B cell (primary cell): ENCODE measurements at regions not wholly inside any gene's neighbourhood (a gene's known extent, or its start where the extent isn't known, plus 50 kb on each side); places are given as distances from the start of the nearest gene placed in this dataset.

ENCODE experiments used
- ATAC-seq: fragments of 200-7000 bp; cut with Tn5 transposase; one replicate; pipeline ENCODE4 v1.10.0; 2021; ENCODE audit warnings: low read depth, mild to moderate bottlenecking, moderate number of reproducible peaks, moderate library complexity
- CTCF ChIA-PET: fragments of 350-600 bp; sonication (Branson Sonifier 250); formaldehyde crosslinking; loops from one replicate; lab custom pipeline; 2021; ENCODE audit warnings: antibody characterized with exemption, inconsistent platforms; lab: Charles Lee
- POLR2A ChIA-PET: fragments of 350-600 bp; sonication (Branson Sonifier 250); formaldehyde crosslinking; loops from one replicate; lab custom pipeline; 2021; ENCODE audit warnings: antibody characterized with exemption; lab: Charles Lee
- DNase-seq: peaks from one replicate; pipeline ENCODE4 v3.0.0; 2013
- H2AFZ ChIP-seq: 2 replicates; pipeline ENCODE4 v1.6.1; 2012; ENCODE audit warnings: mild to moderate bottlenecking, low read depth, low read length; ENCODE audit not compliant: insufficient read depth, poor library complexity, severe bottlenecking
- H3K27ac ChIP-seq, 2 donors: 1 replicate in 1 of 2; 2 replicates in 1 of 2; pipeline ENCODE4 v1.5.1; 2012 to 2013; ENCODE audit warnings: low read length in 2 of 2, mild to moderate bottlenecking in 2 of 2, moderate library complexity in 1 of 2
- H3K27me3 ChIP-seq, 4 experiments: fragments of 200-600 bp in 1 of 4; sonication (generic) in 1 of 4; replicated peaks in 1 of 4; 1 replicate in 2 of 4; 2 replicates in 2 of 4; pipeline versions ENCODE4 v1.6.1 to v1.7.0; 2013 to 2016; ENCODE audit warnings: low read length in 3 of 4, mild to moderate bottlenecking in 2 of 4, mixed read lengths in 1 of 4, moderate library complexity in 1 of 4; ENCODE audit not compliant: insufficient read depth in 4 of 4, control insufficient read depth in 3 of 4; ENCODE audit errors: control extremely low read depth in 1 of 4
- H3K36me3 ChIP-seq, 2 experiments: replicated peaks in 1 of 2; 1 replicate in 1 of 2; 2 replicates in 1 of 2; pipeline versions ENCODE4 v1.6.1 to v1.7.1; 2013; ENCODE audit warnings: low read length in 1 of 2; ENCODE audit not compliant: insufficient read depth in 2 of 2, control insufficient read depth in 1 of 2; ENCODE audit errors: control extremely low read depth in 1 of 2, extremely low read depth in 1 of 2
- H3K4me1 ChIP-seq, 2 donors: fragments of 200-600 bp in 1 of 2; sonication (generic) in 1 of 2; 1 replicate in 1 of 2; 2 replicates in 1 of 2; pipeline versions ENCODE4 v1.5.1 to v1.6.1; 2013 to 2017; ENCODE audit warnings: low read length in 2 of 2; ENCODE audit not compliant: control insufficient read depth in 2 of 2, insufficient read depth in 2 of 2
- H3K4me2 ChIP-seq: replicated peaks from 2 replicates; pipeline ENCODE3; 2012; ENCODE audit warnings: mild to moderate bottlenecking, low read depth, low read length; ENCODE audit not compliant: poor library complexity, severe bottlenecking
- H3K4me3 ChIP-seq, 5 experiments: fragments of 200-600 bp in 1 of 5; sonication (generic) in 1 of 5; 1 replicate in 3 of 5; 2 replicates in 2 of 5; pipeline versions ENCODE4 v1.5.1 to v1.7.0; 2011 to 2016; ENCODE audit warnings: low read length in 4 of 5, mild to moderate bottlenecking in 4 of 5, low read depth in 2 of 5, control low read depth in 1 of 5, moderate library complexity in 1 of 5; ENCODE audit not compliant: insufficient read depth in 1 of 5; ENCODE audit errors: control extremely low read depth in 1 of 5, extremely low read depth in 1 of 5
- H3K79me2 ChIP-seq: fragments of 200-600 bp; sonication (generic); one replicate; pipeline ENCODE4 v1.6.0; 2016; ENCODE audit warnings: low read length; ENCODE audit not compliant: control insufficient read depth, insufficient read depth
- H3K9ac ChIP-seq: fragments of 200-600 bp; sonication (generic); 2 replicates; pipeline ENCODE4 v1.6.1; 2017; ENCODE audit warnings: mild to moderate bottlenecking, low read length, moderate library complexity
- H3K9me3 ChIP-seq, 3 donors: one replicate each; pipeline versions ENCODE4 v1.6.1 to v1.7.1; 2013; ENCODE audit warnings: low read length in 2 of 3; ENCODE audit not compliant: control insufficient read depth in 2 of 3, insufficient read depth in 1 of 3; ENCODE audit errors: control extremely low read depth in 1 of 3
- H4K20me1 ChIP-seq: 2 replicates; pipeline ENCODE4 v1.6.0; 2012; ENCODE audit warnings: mild to moderate bottlenecking, low read length; ENCODE audit not compliant: insufficient read depth, control insufficient read depth, poor library complexity, severe bottlenecking
- H3K27ac Mint-ChIP-seq: one replicate; pipeline ENCODE4 v1.8.0; 2021; ENCODE audit warnings: mixed read lengths
- H3K27me3 Mint-ChIP-seq: one replicate; pipeline ENCODE4 v1.8.0; 2021; ENCODE audit warnings: mixed read lengths
- H3K4me1 Mint-ChIP-seq: one replicate; pipeline ENCODE4 v1.8.0; 2021; ENCODE audit warnings: mixed read lengths
- H3K4me3 Mint-ChIP-seq: one replicate; pipeline ENCODE4 v1.8.0; 2021; ENCODE audit warnings: mixed read lengths
- H3K9me3 Mint-ChIP-seq: one replicate; pipeline ENCODE4 v1.8.0; 2022; ENCODE audit warnings: mixed read lengths; ENCODE audit not compliant: insufficient read depth
- CTCF ChIP-seq: fragments of 200-600 bp; IDR thresholded peaks from one replicate; pipeline ENCODE4 v1.8.0; 2022; ENCODE audit warnings: antibody characterized with exemption, mild to moderate bottlenecking
- EZH2 ChIP-seq: IDR thresholded peaks from 2 replicates; pipeline ENCODE4 v1.6.1; 2012; ENCODE audit warnings: borderline replicate concordance, low read depth, mild to moderate bottlenecking, moderate library complexity, low read length; ENCODE audit not compliant: insufficient read depth, poor library complexity, severe bottlenecking
- WGBS: methylation state at CpG from one replicate; pipeline ENCODE4 v1.1.5; 2013; ENCODE audit warnings: missing lambda C conversion rate; ENCODE audit not compliant: insufficient coverage; 5-methylcytosine and 5-hydroxymethylcytosine counted together
- intact Hi-C: fragments of 100-400 bp; cut with micrococcal nuclease; formaldehyde crosslinking; loops from one replicate; pipeline ENCODE4 v1.10.0; 2022

DNA sequence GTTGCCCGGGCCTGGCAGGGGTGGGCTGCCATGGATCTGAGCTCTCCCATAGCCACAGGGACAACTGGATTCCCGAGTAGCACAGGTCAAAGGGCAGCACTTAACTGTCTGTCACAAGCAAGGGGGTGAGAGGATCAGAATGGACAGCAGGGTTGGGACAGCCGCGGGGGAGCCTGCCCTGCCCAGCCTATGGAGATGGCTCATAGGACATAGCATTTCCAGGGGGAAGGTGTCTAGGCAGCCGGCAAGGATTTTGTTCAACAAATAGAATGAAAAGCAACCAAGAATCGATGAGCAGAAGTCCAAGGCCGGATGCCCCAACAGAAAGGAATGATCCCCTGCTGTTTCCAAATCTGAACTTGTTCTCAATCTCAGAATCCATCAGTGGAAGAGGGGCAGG is 92.9 kb downstream of the RPS6KA4 start:
- intact Hi-C loops: no loop called here
- no peaks in the 10 kb centered on the region for H4K20me1 ChIP-seq
- peaks cover 0 to 11% (median 0%) of the 10 kb centered on the region in 3 donors for H3K9me3 ChIP-seq
- H3K27ac ChIP-seq: no peak overlapping the region
- no peaks in the 10 kb centered on the region for H3K27me3 ChIP-seq
- H3K4me1 Mint-ChIP-seq: peaks cover 31% of the 10 kb centered on the region
- DNase-seq (no peak), ATAC-seq (no peak)
- H3K4me2 ChIP-seq: no peak overlapping the region
- H3K27ac Mint-ChIP-seq: no peak overlapping the region
- no peak overlapping the region for H2AFZ ChIP-seq
- 80% methylated on average over 5 of the region's 7 CpGs for WGBS
- H3K36me3 ChIP-seq: no peaks in the 10 kb centered on the region
- no peaks in the 10 kb centered on the region for H3K9me3 Mint-ChIP-seq
- no peaks in the 10 kb centered on the region for H3K27me3 Mint-ChIP-seq
- H3K79me2 ChIP-seq: no peaks in the 10 kb centered on the region
- no peak overlapping the region for H3K4me3 Mint-ChIP-seq
- no peak for TF ChIP-seq CTCF
- TF ChIP-seq EZH2: no peak
- no peak overlapping the region for H3K4me3 ChIP-seq
- H3K4me1 ChIP-seq: peaks cover 25 to 34% of the 10 kb centered on the region in 2 donors
- no peak overlapping the region for H3K9ac ChIP-seq
- CTCF ChIA-PET: interaction anchor here (4.4 kb wide), 1 partner anchor 199 kb away, joined by 48 read pairs; no protein-coding TSS in a partner anchor
- POLR2A ChIA-PET: no interaction called here

DNA sequence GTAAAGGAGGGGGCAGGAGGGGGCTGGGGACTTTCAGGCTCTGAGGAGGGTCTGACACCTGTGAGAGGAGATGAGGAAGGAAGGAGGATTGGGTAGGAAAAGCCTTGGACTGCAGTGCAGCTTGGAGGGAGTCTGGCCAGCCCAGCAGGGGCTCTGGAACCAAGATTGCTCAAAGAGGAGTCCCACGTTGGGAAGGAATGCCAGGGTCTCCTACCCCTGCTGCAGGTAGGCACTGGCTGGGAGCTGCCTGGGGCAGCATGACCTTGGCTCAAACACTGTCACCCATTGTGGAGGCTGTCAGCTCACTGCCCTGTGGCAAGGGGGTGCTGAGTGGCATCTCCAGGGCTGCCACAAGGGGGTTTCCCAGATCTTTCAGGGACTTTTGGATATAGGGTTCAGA is 94.5 kb downstream of the RPS6KA4 start:
- DNase-seq (no peak), ATAC-seq (no peak)
- Mint-ChIP-seq H3K27ac (no peak overlapping the region), H3K4me1 (peaks cover 19% of the 10 kb centered on the region), H3K27me3 (no peaks in the 10 kb centered on the region), H3K9me3 (no peaks in the 10 kb centered on the region), H3K4me3 (no peak overlapping the region)
- ChIA-PET CTCF (interaction anchor here (0.6 kb wide), 1 partner anchor 15 kb away, joined by 3 read pairs; no protein-coding TSS in a partner anchor), POLR2A (no interaction called here)
- no peak for TF ChIP-seq EZH2
- Histone ChIP-seq H3K4me1 (peaks cover 16 to 25% of the 10 kb centered on the region in 2 donors), H3K27ac (no peak overlapping the region), H3K4me3 (no peak overlapping the region), H3K9ac (no peak overlapping the region), H3K27me3 (no peaks in the 10 kb centered on the region), H3K36me3 (no peaks in the 10 kb centered on the region), H2AFZ (no peak overlapping the region), H3K79me2 (no peaks in the 10 kb centered on the region), H3K4me2 (no peak overlapping the region), H4K20me1 (no peaks in the 10 kb centered on the region), H3K9me3 (peaks cover 0 to 11% (median 0%) of the 10 kb centered on the region in 3 donors)
- intact Hi-C loops: no loop called here
- WGBS: 100% methylated on average over 1 of the region's 1 CpG
